CD4-positive, alpha-beta T cell treated with Interleukin-12 subunit alpha and Interleukin-12 subunit beta, for 1 hour (primary cell): ENCODE measurements at regions not wholly inside any gene's neighbourhood (a gene's known extent, or its start where the extent isn't known, plus 50 kb on each side); places are given as distances from the start of the nearest gene placed in this dataset.
"Not testable (repeated sequence)": the region's sequence is repeated elsewhere in the genome, so short reads cannot be mapped to it uniquely, and the experiment has no call there.

ENCODE experiments used
- DNase-seq: peaks from one replicate; pipeline ENCODE4 v3.0.0-alpha.2; 2020

- no peak for DNase-seq
These were observed 122.8 kb downstream of the ZC4H2 start for GRCh38 chrX:64853424-64853823.

GRCh38 chrX:64850371-64851082 lies 125.7 kb downstream of the ZC4H2 start:
- DNase-seq: no peak

- no peak for DNase-seq
These were observed 133.0 kb downstream of the ZC4H2 start for GRCh38 chrX:64843224-64843623.

GRCh38 chrX:64842492-64842891 lies 133.8 kb downstream of the ZC4H2 start:
- DNase-seq: peak; percentile 0

- no peak for DNase-seq
These were observed 170.6 kb downstream of the ZC4H2 start for GRCh38 chrX:64805683-64806082.

DNA sequence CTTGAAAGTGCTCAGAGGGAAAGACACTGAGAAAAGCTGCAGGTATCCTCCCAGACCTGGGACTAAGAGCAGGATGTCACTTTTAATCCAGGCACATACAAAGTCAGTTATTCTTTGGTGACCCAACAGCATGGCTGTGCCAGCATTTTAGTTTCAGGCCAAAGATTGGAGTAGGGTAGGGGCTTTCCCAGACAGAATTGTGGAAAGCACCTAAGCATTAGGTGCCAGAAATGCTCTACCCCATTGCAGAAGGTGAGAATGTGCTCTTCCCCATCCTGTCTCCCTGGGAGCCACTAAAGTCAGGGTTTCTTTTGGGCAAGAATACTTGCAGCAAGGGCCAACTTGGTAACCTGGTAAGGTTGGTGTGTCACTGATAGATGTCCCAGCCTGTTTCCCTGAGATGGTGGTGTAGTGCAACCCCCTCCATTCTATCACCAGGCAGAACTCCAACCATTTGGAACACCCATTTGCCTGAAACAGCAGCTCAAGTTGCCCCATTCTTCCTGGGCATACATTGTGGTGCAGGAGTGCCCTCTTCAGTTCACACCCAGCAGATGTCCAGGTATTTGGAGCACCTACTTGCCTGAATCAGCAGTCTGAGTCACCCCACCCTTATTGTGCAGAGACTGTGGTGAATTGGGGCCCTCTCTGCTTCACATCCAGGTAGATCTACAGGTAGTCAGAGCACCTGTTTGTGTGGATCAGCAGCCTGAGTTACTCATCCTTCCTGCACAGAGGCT lies 183.5 kb downstream of the ZC4H2 start:
- no peak for DNase-seq

- no peak for DNase-seq
These were observed 193.3 kb downstream of the ZC4H2 start for GRCh38 chrX:64782923-64783322.

DNA sequence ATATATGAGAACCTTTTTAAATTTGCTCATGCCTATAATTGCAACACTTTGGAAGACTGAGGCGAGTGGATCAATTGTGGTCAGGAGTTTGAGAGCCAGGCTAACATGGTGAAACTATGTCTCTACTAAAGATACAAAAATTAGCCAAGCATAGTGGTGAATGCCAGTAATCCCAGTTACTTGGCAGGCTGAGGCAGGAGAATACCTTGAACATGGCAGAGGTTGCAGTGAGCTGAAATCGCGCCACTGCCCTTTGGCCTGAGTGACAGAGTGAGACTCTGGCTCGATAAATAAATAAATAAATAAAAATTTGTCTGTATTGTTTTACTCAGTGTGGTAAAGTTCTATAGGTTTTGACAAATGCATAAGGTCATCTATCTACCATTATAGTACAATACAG lies 218.2 kb downstream of the ZC4H2 start:
- no peak for DNase-seq

DNA sequence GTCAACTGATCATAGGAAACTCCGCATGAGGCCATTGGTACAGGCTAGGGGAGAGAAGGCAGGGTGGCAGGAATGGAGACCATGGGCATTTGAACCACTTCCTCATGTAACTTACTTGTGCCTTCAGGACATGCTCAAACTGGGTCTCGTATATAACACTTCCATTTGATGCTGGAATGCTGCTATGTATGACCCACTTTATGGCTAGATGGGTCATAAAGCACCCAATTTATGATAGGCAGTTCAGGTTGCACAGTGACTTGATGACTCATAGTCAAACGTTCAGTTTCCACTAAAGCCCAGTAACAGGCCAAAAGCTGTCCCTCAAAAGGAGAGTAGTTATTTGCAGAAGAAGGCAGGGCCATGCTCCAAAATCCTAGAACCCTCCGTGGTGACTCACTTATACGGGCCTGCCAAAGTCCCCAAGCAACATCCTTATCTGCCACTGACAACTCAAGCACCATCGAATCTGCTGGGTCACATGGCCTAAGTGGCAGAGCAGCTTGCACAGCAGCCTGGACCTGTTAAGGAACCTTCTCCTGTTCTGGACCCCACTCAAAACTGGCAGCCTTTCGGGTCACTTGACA lies 236.4 kb downstream of the ZC4H2 start:
- no peak for DNase-seq

DNA sequence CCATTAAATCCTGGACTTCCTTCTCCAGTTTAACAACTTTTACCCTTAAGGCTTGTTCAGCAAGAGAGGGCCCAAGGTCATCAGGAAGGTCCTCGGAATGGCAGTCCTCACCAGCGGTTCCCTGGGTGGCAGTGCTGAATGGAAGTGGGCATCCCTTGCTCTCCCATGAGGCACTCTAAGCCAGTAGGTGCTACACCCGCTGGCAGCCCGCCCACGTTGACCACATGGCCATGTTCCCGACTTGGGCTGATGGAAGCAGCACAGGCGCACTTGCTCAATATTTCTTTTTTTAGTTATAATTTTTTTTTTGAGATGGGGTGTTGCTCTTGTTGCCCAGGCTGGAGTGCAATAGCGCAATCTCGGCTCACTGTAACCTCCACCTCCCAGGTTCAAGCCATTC lies 277.9 kb downstream of the ZC4H2 start:
- DNase-seq: no peak

DNA sequence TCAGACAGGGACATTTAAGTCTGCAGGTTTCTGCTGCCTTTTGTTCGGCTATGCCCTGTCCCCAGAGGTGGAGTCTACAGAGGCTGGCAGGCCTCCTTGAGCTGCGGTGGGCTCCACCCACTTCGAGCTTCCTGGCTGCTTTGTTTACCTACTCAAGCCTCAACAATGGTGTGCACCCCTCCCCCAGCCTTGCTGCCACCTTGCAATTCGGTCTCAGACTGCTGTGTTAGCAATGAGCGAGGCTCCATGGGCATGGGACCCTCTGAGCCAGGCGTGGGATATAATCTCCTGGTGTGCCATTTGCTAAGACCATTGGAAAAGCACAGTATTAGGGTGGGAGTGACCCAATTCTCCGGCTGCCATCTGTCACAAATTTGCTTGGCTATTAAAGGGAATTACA lies 280.9 kb downstream of the ZC4H2 start:
- not testable (repeated sequence) for DNase-seq

DNA sequence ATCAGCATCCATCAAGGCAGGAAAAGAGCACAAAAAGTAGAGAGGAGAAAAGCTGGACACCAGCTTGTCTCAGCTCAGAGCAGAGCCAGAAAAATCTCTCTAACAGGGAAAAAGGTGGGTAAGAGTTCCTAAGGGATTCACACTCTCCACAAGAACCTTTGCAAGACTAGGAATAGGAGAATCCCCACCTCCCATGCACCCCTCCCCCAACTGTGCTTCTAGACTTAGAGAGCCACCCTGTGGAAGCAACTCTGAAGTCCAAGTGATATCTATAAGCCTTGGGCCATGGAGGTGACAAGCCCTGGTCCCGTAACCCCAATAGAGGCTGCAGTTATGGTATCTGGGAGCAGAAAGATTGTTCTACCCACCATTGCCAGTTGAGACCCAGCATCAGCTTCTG lies 267.6 kb upstream of the MTMR8 start:
- DNase-seq: no peak

DNA sequence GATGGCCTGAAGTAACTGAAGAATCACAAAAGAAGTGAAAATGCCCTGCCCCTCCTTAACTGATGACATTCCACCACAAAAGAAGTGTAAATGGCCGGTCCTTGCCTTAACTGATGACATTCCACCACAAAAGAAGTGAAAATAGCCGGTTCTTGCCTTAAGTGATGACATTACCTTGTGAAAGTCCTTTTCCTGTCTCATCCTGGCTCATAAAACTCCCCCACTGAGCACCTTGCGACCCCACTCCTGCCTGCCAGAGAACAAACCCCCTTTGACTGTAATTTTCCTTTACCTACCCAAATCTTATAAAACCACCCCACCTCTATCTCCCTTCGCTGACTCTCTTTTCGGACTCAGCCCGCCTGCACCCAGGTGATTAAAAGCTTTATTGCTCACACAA lies 262.0 kb upstream of the MTMR8 start:
- not testable (repeated sequence) for DNase-seq

- no peak for DNase-seq
These were observed 247.2 kb upstream of the MTMR8 start for GRCh38 chrX:64642482-64642881.
